SK-N-MC (cell line): ENCODE measurements at regions not wholly inside any gene's neighbourhood (a gene's known extent, or its start where the extent isn't known, plus 50 kb on each side); places are given as distances from the start of the nearest gene placed in this dataset.

Experiments
- EZH2 ChIP-seq: fragments of 200-600 bp; sonication (generic); IDR thresholded peaks from one replicate; pipeline ENCODE4 v1.6.1; 2017; ENCODE audit warnings: antibody characterized with exemption
- FOXP2 ChIP-seq: optimal IDR thresholded peaks from 2 replicates; pipeline ENCODE3; 2011; ENCODE audit warnings: mild to moderate bottlenecking, moderate library complexity; ENCODE audit not compliant: insufficient read depth; ENCODE audit errors: extremely low read length, control extremely low read depth
- POLR2AphosphoS5 ChIP-seq: IDR thresholded peaks from 2 replicates; pipeline ENCODE4 v1.6.1; 2012; ENCODE audit warnings: mild to moderate bottlenecking, low read depth, low read length, borderline replicate concordance

- TF ChIP-seq POLR2AphosphoS5 (no peak), EZH2 (no peak), FOXP2 (no peak)
Observed at GRCh38 chr19:28840891-28841290, 372.1 kb downstream of the UQCRFS1 start.
